GM12878 (cell line): ENCODE measurements at regions not wholly inside any gene's neighbourhood (a gene's known extent, or its start where the extent isn't known, plus 50 kb on each side); places are given as distances from the start of the nearest gene placed in this dataset.

ENCODE experiments used
- ATAC-seq: fragments of 200-7000 bp; cut with Tn5 transposase; 3 replicates; pipeline ENCODE4 v1.9.1; 2020; ENCODE audit warnings: mild to moderate bottlenecking, moderate library complexity
- BruUV-seq: library from RNA; stranded (reverse); fragments of 400-500 nt; replicated peaks from 2 replicates; lab custom pipeline; 2021; lab: Mats Ljungman, UMichigan
- CTCF ChIA-PET: fragments of 300-600 bp; sonication (Branson Sonifier 250); formaldehyde crosslinking; extraction: SDS; loops from one replicate; lab custom pipeline; 2021; ENCODE audit warnings: inconsistent platforms; lab: Yijun Ruan, JAX
- POLR2A ChIA-PET: fragments of 350-600 bp; formaldehyde crosslinking; extraction: SDS; loops from one replicate; lab custom pipeline; 2021; ENCODE audit warnings: inconsistent platforms; lab: Charles Lee
- RAD21 ChIA-PET: fragments of 300-600 bp; sonication (Branson Sonifier 250); formaldehyde crosslinking; loops from one replicate; lab custom pipeline; 2023; ENCODE audit warnings: antibody characterized with exemption; ENCODE audit not compliant: unreplicated experiment; lab: Charles Lee
- SMC1A ChIA-PET: fragments of 300-600 bp; sonication (Branson Sonifier 250); formaldehyde crosslinking; loops from one replicate; lab custom pipeline; 2023; ENCODE audit not compliant: unreplicated experiment, uncharacterized antibody; lab: Charles Lee
- DNase-seq: peaks from one replicate; pipeline ENCODE4 v3.0.0-alpha.2; 2011; ENCODE audit warnings: low read depth, low spot score
- FAIRE-seq: peaks from 3 replicates; lab custom pipeline; 2011; peaks lifted over from hg19 to GRCh38; lab: Jason Lieb, UNC
- H2AFZ ChIP-seq: 2 replicates; pipeline ENCODE4 v1.6.0; 2011; ENCODE audit warnings: low read depth, low read length, control low read depth; ENCODE audit not compliant: control insufficient read depth
- H3K27ac ChIP-seq: 2 replicates; pipeline ENCODE4 v1.5.1; 2011; ENCODE audit warnings: control low read depth; ENCODE audit not compliant: control insufficient read depth, insufficient read depth
- H3K27me3 ChIP-seq, 2 experiments: replicated peaks in 1 of 2; 2 replicates each; pipeline versions ENCODE4 v1.6.0 to v1.6.1; 2011; ENCODE audit warnings: low read length in 1 of 2; ENCODE audit not compliant: control insufficient read depth in 2 of 2, insufficient read depth in 2 of 2
- H3K36me3 ChIP-seq, 2 experiments: 2 replicates each; pipeline ENCODE4 v1.5.1; 2011; ENCODE audit warnings: low read length in 1 of 2; ENCODE audit not compliant: control insufficient read depth in 2 of 2, insufficient read depth in 2 of 2
- H3K4me1 ChIP-seq: 2 replicates; pipeline ENCODE4 v1.6.1; 2011; ENCODE audit warnings: mild to moderate bottlenecking, low read length, moderate library complexity, mixed read lengths; ENCODE audit not compliant: control insufficient read depth, insufficient read depth
- H3K4me2 ChIP-seq: 2 replicates; pipeline ENCODE4 v1.6.0; 2011; ENCODE audit warnings: control low read depth; ENCODE audit not compliant: control insufficient read depth, insufficient read depth
- H3K4me3 ChIP-seq: fragments of 200-600 bp; sonication (generic); 2 replicates; pipeline ENCODE4 v1.5.1; 2016
- H3K79me2 ChIP-seq: 2 replicates; pipeline ENCODE4 v1.6.0; 2011; ENCODE audit warnings: low read length; ENCODE audit not compliant: control insufficient read depth, insufficient read depth
- H3K9ac ChIP-seq: 2 replicates; pipeline ENCODE4 v1.8.0; 2011; ENCODE audit warnings: low read length, control low read depth, mixed read lengths; ENCODE audit not compliant: control insufficient read depth, insufficient read depth
- H3K9me3 ChIP-seq: replicated peaks from 3 replicates; pipeline ENCODE4 v1.5.1; 2011; ENCODE audit warnings: mild to moderate bottlenecking, low read length; ENCODE audit not compliant: control insufficient read depth, insufficient read depth
- H4K20me1 ChIP-seq: 2 replicates; pipeline ENCODE4 v1.6.0; 2011; ENCODE audit not compliant: control insufficient read depth, insufficient read depth
- BCLAF1 ChIP-seq: fragments of 450-650 bp; IDR thresholded peaks from 2 replicates; pipeline ENCODE4 v1.6.1; 2017; ENCODE audit warnings: antibody characterized with exemption, mild to moderate bottlenecking, moderate library complexity
- ETV6 ChIP-seq, 2 experiments: fragments of 450-650 bp in 1 of 2; IDR thresholded peaks in 1 of 2; conservative IDR thresholded peaks in 1 of 2; 2 replicates each; pipeline ENCODE4 v1.6.1; 2014; ENCODE audit warnings: antibody characterized with exemption in 1 of 2, borderline replicate concordance in 1 of 2, low read depth in 1 of 2, mild to moderate bottlenecking in 1 of 2, moderate library complexity in 1 of 2
- EZH2 ChIP-seq: IDR thresholded peaks from 2 replicates; pipeline ENCODE4 v1.6.1; 2012; ENCODE audit warnings: low read depth, mild to moderate bottlenecking, control low read depth, inconsistent platforms, low read length, borderline replicate concordance; ENCODE audit not compliant: control insufficient read depth
- HDAC2 ChIP-seq: fragments of 200-600 bp; sonication (generic); IDR thresholded peaks from 2 replicates; pipeline ENCODE4 v1.6.1; 2017
- HDAC6 ChIP-seq: fragments of 200-600 bp; sonication (generic); IDR thresholded peaks from one replicate; pipeline ENCODE4 v1.8.0; 2017; ENCODE audit warnings: antibody characterized with exemption; ENCODE audit not compliant: unreplicated experiment
- RELA ChIP-seq: fragments of 450-650 bp; IDR thresholded peaks from 2 replicates; pipeline ENCODE4 v1.8.0; 2014; ENCODE audit warnings: borderline replicate concordance; ENCODE audit not compliant: partially characterized antibody
- RUNX3 ChIP-seq: IDR thresholded peaks from 2 replicates; pipeline ENCODE4 v1.6.1; 2012; ENCODE audit warnings: low read length, inconsistent platforms
- SUPT20H ChIP-seq: IDR thresholded peaks from 2 replicates; pipeline ENCODE4 v1.6.1; 2011; ENCODE audit warnings: low read depth, mild to moderate bottlenecking, low read length, moderate library complexity, borderline replicate concordance; ENCODE audit not compliant: control insufficient read depth
- YY1 ChIP-seq: IDR thresholded peaks from 2 replicates; pipeline ENCODE4 v1.6.1; 2011; ENCODE audit warnings: low read depth, mild to moderate bottlenecking, low read length
- ZNF384 ChIP-seq: IDR thresholded peaks from 2 replicates; pipeline ENCODE4 v1.6.1; 2012; ENCODE audit warnings: low read depth, mild to moderate bottlenecking, low read length, improper control_type of control experiment, borderline replicate concordance
- ZZZ3 ChIP-seq: IDR thresholded peaks from 2 replicates; pipeline ENCODE4 v1.6.1; 2011; ENCODE audit warnings: low read depth; ENCODE audit not compliant: control insufficient read depth, insufficient read length
- WGBS: methylation state at CpG from one replicate; pipeline ENCODE4 v1.1.6; 2016; ENCODE audit warnings: low lambda C conversion rate; ENCODE audit not compliant: insufficient replicate concordance, insufficient coverage; ENCODE audit errors: missing lambda C conversion rate; 5-methylcytosine and 5-hydroxymethylcytosine counted together
- in situ Hi-C: fragments of 300-500 bp; cut with MboI; formaldehyde crosslinking; loops from 9 replicates; pipeline ENCODE4 v1.14.3; 2018; ENCODE audit warnings: mixed read lengths
- intact Hi-C: fragments of 100-400 bp; cut with micrococcal nuclease; formaldehyde crosslinking; loops from one replicate; pipeline ENCODE4 v1.14.2; 2022; ENCODE audit not compliant: unreplicated experiment
- TF ChIP-seq, protein P1 (sequence below): fragments of 450-650 bp; formaldehyde crosslinking; IDR thresholded peaks from 2 replicates; pipeline ENCODE4 v1.5.0; 2022; ENCODE audit warnings: mild to moderate bottlenecking, missing genetic modification characterization

DNA sequence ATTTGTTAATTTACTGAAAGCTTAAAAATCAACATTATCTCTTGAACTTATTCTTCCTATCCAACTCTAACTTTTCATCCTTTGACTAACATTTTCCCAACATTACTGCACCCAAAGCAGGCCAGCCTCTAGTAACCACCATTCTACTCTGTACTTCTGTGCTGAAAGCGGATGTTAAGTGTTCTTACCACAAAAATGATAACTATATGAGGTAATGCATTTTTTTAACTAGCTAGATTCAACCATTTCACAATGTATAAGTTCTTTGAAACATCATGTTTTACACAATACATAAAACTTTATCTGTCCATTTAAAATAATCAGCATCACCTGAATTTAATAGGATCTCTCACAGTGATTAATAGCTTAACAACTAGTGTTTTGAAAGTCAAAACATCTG lies 468.5 kb upstream of the MGAT4C start:
- WGBS: 5% methylated on average over 1 of the region's 1 CpG
- no peak for DNase-seq
- peak; percentile 54; the same call in 1 of the 3 replicates for ATAC-seq
- H4K20me1 ChIP-seq: no peaks in the 10 kb centered on the region
- no peaks in the 10 kb centered on the region for H3K27me3 ChIP-seq
- SMC1A ChIA-PET: no interaction called here
- intact Hi-C loops: no loop called here
- no peak for FAIRE-seq
- in situ Hi-C loops: no loop called here
- no peak overlapping the region for H3K27ac ChIP-seq
- no peak overlapping the region for H2AFZ ChIP-seq
- H3K79me2 ChIP-seq: no peaks in the 10 kb centered on the region
- no peaks in the 10 kb centered on the region for H3K36me3 ChIP-seq
- POLR2A ChIA-PET: no interaction called here
- RAD21 ChIA-PET: no interaction called here
- H3K9ac ChIP-seq: no peak overlapping the region
- CTCF ChIA-PET: no interaction called here
- TF ChIP-seq EZH2: no peak
- no peak for TF ChIP-seq YY1
- no peak for TF ChIP-seq ZZZ3
- peak; percentile 54; the same call in 1 of the 2 replicates for TF ChIP-seq RUNX3
- no TSS peak for BruUV-seq
- H3K4me1 ChIP-seq: no peaks in the 10 kb centered on the region
- no peaks in the 10 kb centered on the region for H3K9me3 ChIP-seq
- no peak overlapping the region for H3K4me2 ChIP-seq
- H3K4me3 ChIP-seq: no peak overlapping the region

- Histone ChIP-seq H3K79me2 (no peaks in the 10 kb centered on the region), H3K27me3 (no peaks in the 10 kb centered on the region), H3K9ac (no peak overlapping the region), H4K20me1 (no peaks in the 10 kb centered on the region), H3K4me2 (no peak overlapping the region), H3K4me3 (no peak overlapping the region), H3K36me3 (no peaks in the 10 kb centered on the region), H2AFZ (no peak overlapping the region), H3K9me3 (no peaks in the 10 kb centered on the region), H3K27ac (no peak overlapping the region), H3K4me1 (no peaks in the 10 kb centered on the region)
- CTCF ChIA-PET: no interaction called here
- FAIRE-seq: no peak
- intact Hi-C loops (no loop called here), in situ Hi-C loops (no loop called here)
- SMC1A ChIA-PET: no interaction called here
- ATAC-seq: no peak
- POLR2A ChIA-PET: no interaction called here
- RAD21 ChIA-PET: no interaction called here
- DNase-seq: no peak
- WGBS: 19% methylated on average over 2 of the region's 2 CpGs
- BruUV-seq: no TSS peak
- no peak for TF ChIP-seq HDAC2
- no peak for TF ChIP-seq RELA
- TF ChIP-seq BCLAF1: no peak
- TF ChIP-seq, protein P1, sequence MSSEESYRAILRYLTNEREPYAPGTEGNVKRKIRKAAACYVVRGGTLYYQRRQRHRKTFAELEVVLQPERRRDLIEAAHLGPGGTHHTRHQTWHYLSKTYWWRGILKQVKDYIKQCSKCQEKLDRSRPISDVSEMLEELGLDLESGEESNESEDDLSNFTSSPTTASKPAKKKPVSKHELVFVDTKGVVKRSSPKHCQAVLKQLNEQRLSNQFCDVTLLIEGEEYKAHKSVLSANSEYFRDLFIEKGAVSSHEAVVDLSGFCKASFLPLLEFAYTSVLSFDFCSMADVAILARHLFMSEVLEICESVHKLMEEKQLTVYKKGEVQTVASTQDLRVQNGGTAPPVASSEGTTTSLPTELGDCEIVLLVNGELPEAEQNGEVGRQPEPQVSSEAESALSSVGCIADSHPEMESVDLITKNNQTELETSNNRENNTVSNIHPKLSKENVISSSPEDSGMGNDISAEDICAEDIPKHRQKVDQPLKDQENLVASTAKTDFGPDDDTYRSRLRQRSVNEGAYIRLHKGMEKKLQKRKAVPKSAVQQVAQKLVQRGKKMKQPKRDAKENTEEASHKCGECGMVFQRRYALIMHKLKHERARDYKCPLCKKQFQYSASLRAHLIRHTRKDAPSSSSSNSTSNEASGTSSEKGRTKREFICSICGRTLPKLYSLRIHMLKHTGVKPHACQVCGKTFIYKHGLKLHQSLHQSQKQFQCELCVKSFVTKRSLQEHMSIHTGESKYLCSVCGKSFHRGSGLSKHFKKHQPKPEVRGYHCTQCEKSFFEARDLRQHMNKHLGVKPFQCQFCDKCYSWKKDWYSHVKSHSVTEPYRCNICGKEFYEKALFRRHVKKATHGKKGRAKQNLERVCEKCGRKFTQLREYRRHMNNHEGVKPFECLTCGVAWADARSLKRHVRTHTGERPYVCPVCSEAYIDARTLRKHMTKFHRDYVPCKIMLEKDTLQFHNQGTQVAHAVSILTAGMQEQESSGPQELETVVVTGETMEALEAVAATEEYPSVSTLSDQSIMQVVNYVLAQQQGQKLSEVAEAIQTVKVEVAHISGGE (CRISPR knock-in tag): no peak
- no peak for TF ChIP-seq HDAC6
- TF ChIP-seq SUPT20H: no peak
- TF ChIP-seq ETV6 (conservative IDR thresholded peaks at IDR 0.05 in 1 of 2, IDR thresholded peaks at IDR 0.05 in 1 of 2; ENCODE audit: borderline replicate concordance in 1 of 2, low read depth in 1 of 2): no peak
- no peak for TF ChIP-seq ZNF384
Observed at GRCh38 chr12:86723326-86723725, 467.1 kb upstream of the MGAT4C start.
